ENCODE measurements at regions not wholly inside any gene's neighbourhood (a gene's known extent, or its start where the extent isn't known, plus 50 kb on each side); places are given as distances from the start of the nearest gene placed in this dataset.

GRCh38 chr2:120674246-120675170, 61.2 kb upstream of the GLI2 start:
- no peak overlapping the region for H3K27ac Mint-ChIP-seq
- H3K4me1 Mint-ChIP-seq, result no peaks in the 10 kb centered on the region
- peaks cover 30% of the 10 kb centered on the region for H3K27me3 Mint-ChIP-seq
- ATAC-seq (replicated peaks), result no peak
- H3K36me3 Mint-ChIP-seq (ENCODE audit: low read depth), result no peaks in the 10 kb centered on the region
- H3K9me3 Mint-ChIP-seq, result no peaks in the 10 kb centered on the region
- no peak overlapping the region for H3K4me3 Mint-ChIP-seq

GRCh38 chr2:120675460-120676130, 60.1 kb upstream of the GLI2 start:
- peak; percentile 41 for ATAC-seq (replicated peaks)
- Mint-ChIP-seq H3K9me3 (no peaks in the 10 kb centered on the region), H3K27me3 (peaks cover 23% of the 10 kb centered on the region), H3K4me1 (no peaks in the 10 kb centered on the region), H3K27ac (no peak overlapping the region), H3K36me3 (ENCODE audit: low read depth) (no peaks in the 10 kb centered on the region), H3K4me3 (no peak overlapping the region)

- peaks cover 23% of the 10 kb centered on the region for H3K27me3 Mint-ChIP-seq
- no peak overlapping the region for H3K4me3 Mint-ChIP-seq
- ATAC-seq (replicated peaks), result no peak
- no peak overlapping the region for H3K27ac Mint-ChIP-seq
- H3K9me3 Mint-ChIP-seq, result no peaks in the 10 kb centered on the region
- H3K36me3 Mint-ChIP-seq (ENCODE audit: low read depth), result no peaks in the 10 kb centered on the region
- no peaks in the 10 kb centered on the region for H3K4me1 Mint-ChIP-seq
Observed at GRCh38 chr2:120677221-120677620, 58.4 kb upstream of the GLI2 start.

- ATAC-seq (replicated peaks), result no peak
- H3K27me3 Mint-ChIP-seq, result peaks cover 19% of the 10 kb centered on the region
- H3K4me1 Mint-ChIP-seq, result no peaks in the 10 kb centered on the region
- no peaks in the 10 kb centered on the region for H3K36me3 Mint-ChIP-seq (ENCODE audit: low read depth)
- no peak overlapping the region for H3K4me3 Mint-ChIP-seq
- H3K9me3 Mint-ChIP-seq, result no peaks in the 10 kb centered on the region
- no peak overlapping the region for H3K27ac Mint-ChIP-seq
Observed at GRCh38 chr2:120677696-120678247, 57.9 kb upstream of the GLI2 start.

- H3K36me3 Mint-ChIP-seq (ENCODE audit: low read depth), result no peaks in the 10 kb centered on the region
- H3K4me3 Mint-ChIP-seq, result no peak overlapping the region
- H3K9me3 Mint-ChIP-seq, result no peaks in the 10 kb centered on the region
- peaks cover 23% of the 10 kb centered on the region for H3K27me3 Mint-ChIP-seq
- no peaks in the 10 kb centered on the region for H3K4me1 Mint-ChIP-seq
- no peak overlapping the region for H3K27ac Mint-ChIP-seq
- no peak for ATAC-seq (replicated peaks)
Observed at GRCh38 chr2:120678251-120678650, 57.4 kb upstream of the GLI2 start.

- H3K27me3 Mint-ChIP-seq, result peaks cover 26% of the 10 kb centered on the region
- no peak overlapping the region for H3K27ac Mint-ChIP-seq
- ATAC-seq (replicated peaks), result no peak
- no peaks in the 10 kb centered on the region for H3K36me3 Mint-ChIP-seq (ENCODE audit: low read depth)
- no peaks in the 10 kb centered on the region for H3K9me3 Mint-ChIP-seq
- H3K4me1 Mint-ChIP-seq, result no peaks in the 10 kb centered on the region
- H3K4me3 Mint-ChIP-seq, result no peak overlapping the region
Observed at GRCh38 chr2:120678926-120679325, 56.7 kb upstream of the GLI2 start.

- Mint-ChIP-seq H3K4me3 (no peak overlapping the region), H3K36me3 (ENCODE audit: low read depth) (no peaks in the 10 kb centered on the region), H3K27ac (no peak overlapping the region), H3K4me1 (no peaks in the 10 kb centered on the region), H3K9me3 (no peaks in the 10 kb centered on the region), H3K27me3 (peaks cover 28% of the 10 kb centered on the region)
- ATAC-seq (replicated peaks), result no peak
Observed at GRCh38 chr2:120679526-120679925, 56.1 kb upstream of the GLI2 start.

GRCh38 chr2:120680136-120680761, 55.4 kb upstream of the GLI2 start:
- Mint-ChIP-seq H3K27me3 (peaks cover 30% of the 10 kb centered on the region), H3K4me3 (no peak overlapping the region), H3K9me3 (no peaks in the 10 kb centered on the region), H3K36me3 (ENCODE audit: low read depth) (no peaks in the 10 kb centered on the region), H3K27ac (no peak overlapping the region), H3K4me1 (no peaks in the 10 kb centered on the region)
- peak; percentile 71 for ATAC-seq (replicated peaks)

GRCh38 chr2:120681181-120681580, 54.5 kb upstream of the GLI2 start:
- Mint-ChIP-seq H3K27me3 (peaks cover 29% of the 10 kb centered on the region), H3K4me1 (no peaks in the 10 kb centered on the region), H3K27ac (no peak overlapping the region), H3K4me3 (no peak overlapping the region), H3K36me3 (ENCODE audit: low read depth) (no peaks in the 10 kb centered on the region), H3K9me3 (no peaks in the 10 kb centered on the region)
- no peak for ATAC-seq (replicated peaks)

GRCh38 chr2:120681696-120682288, 53.9 kb upstream of the GLI2 start:
- Mint-ChIP-seq H3K27me3 (peaks cover 23% of the 10 kb centered on the region), H3K27ac (no peak overlapping the region)

GRCh38 chr2:120682654-120683053, 53.0 kb upstream of the GLI2 start:
- H3K27ac Mint-ChIP-seq, result no peak overlapping the region
- no peaks in the 10 kb centered on the region for H3K4me1 Mint-ChIP-seq
- H3K27me3 Mint-ChIP-seq, result peaks cover 19% of the 10 kb centered on the region
- H3K4me3 Mint-ChIP-seq, result no peak overlapping the region
- ATAC-seq (replicated peaks), result no peak
- peaks cover 3% of the 10 kb centered on the region for H3K9me3 Mint-ChIP-seq
- no peaks in the 10 kb centered on the region for H3K36me3 Mint-ChIP-seq (ENCODE audit: low read depth)

More at GRCh38 chr2:120681696-120682288, 53.9 kb upstream of the GLI2 start:
- H3K36me3 Mint-ChIP-seq (ENCODE audit: low read depth), result no peaks in the 10 kb centered on the region
- no peaks in the 10 kb centered on the region for H3K4me1 Mint-ChIP-seq
- no peak for ATAC-seq (replicated peaks)
- no peak overlapping the region for H3K4me3 Mint-ChIP-seq
- no peaks in the 10 kb centered on the region for H3K9me3 Mint-ChIP-seq

- H3K4me3 Mint-ChIP-seq, result no peak overlapping the region
- ATAC-seq (replicated peaks), result no peak
Observed at GRCh38 chr2:120683081-120683480, 52.6 kb upstream of the GLI2 start.

GRCh38 chr2:120683701-120684100, 52.0 kb upstream of the GLI2 start:
- Mint-ChIP-seq H3K4me3 (no peak overlapping the region), H3K27ac (no peak overlapping the region), H3K27me3 (peaks cover 12% of the 10 kb centered on the region), H3K9me3 (peaks cover 3% of the 10 kb centered on the region), H3K36me3 (ENCODE audit: low read depth) (no peaks in the 10 kb centered on the region), H3K4me1 (no peaks in the 10 kb centered on the region)
- no peak for ATAC-seq (replicated peaks)

More at GRCh38 chr2:120683081-120683480, 52.6 kb upstream of the GLI2 start:
- H3K36me3 Mint-ChIP-seq (ENCODE audit: low read depth), result no peaks in the 10 kb centered on the region
- H3K9me3 Mint-ChIP-seq, result peaks cover 3% of the 10 kb centered on the region
- H3K27ac Mint-ChIP-seq, result no peak overlapping the region
- peaks cover 15% of the 10 kb centered on the region for H3K27me3 Mint-ChIP-seq
- H3K4me1 Mint-ChIP-seq, result no peaks in the 10 kb centered on the region

Measured in activated T-helper 17 cell treated with anti-CD3 and anti-CD28 coated beads, Interleukin-2, amount 50 U/mL, for 72 hours (primary cell).